ENCODE measurements at regions not wholly inside any gene's neighbourhood (a gene's known extent, or its start where the extent isn't known, plus 50 kb on each side); places are given as distances from the start of the nearest gene placed in this dataset.

- no peak overlapping the region for H3K4me3 ChIP-seq (ENCODE audit: control insufficient read depth, low read depth, low read length)
- DNase-seq (ENCODE audit: low read depth) = no peak
- TF ChIP-seq, protein P1, sequence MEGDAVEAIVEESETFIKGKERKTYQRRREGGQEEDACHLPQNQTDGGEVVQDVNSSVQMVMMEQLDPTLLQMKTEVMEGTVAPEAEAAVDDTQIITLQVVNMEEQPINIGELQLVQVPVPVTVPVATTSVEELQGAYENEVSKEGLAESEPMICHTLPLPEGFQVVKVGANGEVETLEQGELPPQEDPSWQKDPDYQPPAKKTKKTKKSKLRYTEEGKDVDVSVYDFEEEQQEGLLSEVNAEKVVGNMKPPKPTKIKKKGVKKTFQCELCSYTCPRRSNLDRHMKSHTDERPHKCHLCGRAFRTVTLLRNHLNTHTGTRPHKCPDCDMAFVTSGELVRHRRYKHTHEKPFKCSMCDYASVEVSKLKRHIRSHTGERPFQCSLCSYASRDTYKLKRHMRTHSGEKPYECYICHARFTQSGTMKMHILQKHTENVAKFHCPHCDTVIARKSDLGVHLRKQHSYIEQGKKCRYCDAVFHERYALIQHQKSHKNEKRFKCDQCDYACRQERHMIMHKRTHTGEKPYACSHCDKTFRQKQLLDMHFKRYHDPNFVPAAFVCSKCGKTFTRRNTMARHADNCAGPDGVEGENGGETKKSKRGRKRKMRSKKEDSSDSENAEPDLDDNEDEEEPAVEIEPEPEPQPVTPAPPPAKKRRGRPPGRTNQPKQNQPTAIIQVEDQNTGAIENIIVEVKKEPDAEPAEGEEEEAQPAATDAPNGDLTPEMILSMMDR (IDR thresholded peaks at IDR 0.05; ENCODE audit: control insufficient read depth, insufficient read depth, low read depth, low read length, missing control alignments) = no peak
These were observed 436.7 kb downstream of the DAD1 start for GRCh38 chr14:22152161-22152870.

DNA sequence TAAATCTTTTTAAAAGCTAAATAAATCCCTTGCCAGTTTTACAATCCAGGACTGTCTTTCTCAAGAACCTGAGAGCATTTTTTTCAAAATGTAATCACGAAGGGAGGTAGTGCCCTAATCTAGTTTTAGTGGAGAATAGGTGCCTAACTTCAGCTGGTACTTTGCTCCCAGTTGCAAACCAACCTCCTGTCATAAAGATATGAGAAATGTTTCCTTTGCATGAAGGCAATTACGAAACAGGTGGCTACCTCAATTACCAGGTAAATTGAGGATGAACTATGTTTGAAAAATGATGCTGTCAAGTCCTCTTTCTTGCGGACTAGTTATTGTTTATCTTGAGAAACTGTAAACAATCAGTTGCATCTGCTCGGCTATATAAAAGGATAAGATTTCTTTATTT lies 437.9 kb downstream of the DAD1 start:
- no peak overlapping the region for H3K4me3 ChIP-seq (ENCODE audit: control insufficient read depth, low read depth, low read length)
- DNase-seq (ENCODE audit: low read depth) = no peak
- TF ChIP-seq, protein P1 (IDR thresholded peaks at IDR 0.05; ENCODE audit: control insufficient read depth, insufficient read depth, low read depth, low read length, missing control alignments) = no peak

DNA sequence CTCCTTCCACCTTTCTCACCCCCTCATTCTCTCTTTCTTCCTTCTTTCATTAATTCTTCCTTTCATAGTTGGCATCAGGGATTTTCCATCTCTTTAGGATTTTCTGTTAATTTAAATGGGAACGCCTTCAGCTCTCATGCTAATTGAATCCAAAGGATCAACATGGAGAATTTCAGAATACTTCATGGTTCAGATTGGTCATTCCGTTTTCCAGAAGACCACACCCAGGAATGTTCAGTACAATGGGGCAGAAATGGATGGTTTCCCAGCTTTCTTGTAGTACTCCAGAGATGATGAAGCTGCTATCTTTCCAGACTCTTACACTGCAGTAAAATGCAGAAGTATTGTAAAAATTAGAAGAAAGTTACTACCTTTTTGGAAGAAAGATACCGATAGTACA lies 440.0 kb downstream of the DAD1 start:
- DNase-seq (ENCODE audit: low read depth) = no peak
- no peak overlapping the region for H3K4me3 ChIP-seq (ENCODE audit: control insufficient read depth, low read depth, low read length)
- TF ChIP-seq, protein P1 (IDR thresholded peaks at IDR 0.05; ENCODE audit: control insufficient read depth, insufficient read depth, low read depth, low read length, missing control alignments) = no peak

DNA sequence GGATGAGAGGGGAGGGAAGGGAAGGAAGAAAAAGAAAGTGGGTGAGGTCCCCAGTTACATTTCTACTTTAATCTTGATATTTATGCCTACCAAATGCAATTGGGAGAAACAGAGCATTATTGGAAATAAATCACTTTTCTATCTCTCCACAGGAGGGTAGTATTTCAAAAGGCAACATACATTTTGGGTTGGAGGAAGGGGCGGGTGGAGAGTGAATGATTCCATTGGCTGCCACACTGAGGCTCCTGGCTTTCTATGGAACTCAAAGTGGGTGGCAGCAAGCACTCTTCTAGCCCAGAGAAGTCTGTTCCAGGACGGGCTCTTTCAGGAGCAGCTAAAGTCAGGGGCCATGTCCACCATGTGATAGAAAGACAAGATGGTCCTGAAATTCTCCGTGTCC lies 441.3 kb downstream of the DAD1 start:
- no peak overlapping the region for H3K4me3 ChIP-seq (ENCODE audit: control insufficient read depth, low read depth, low read length)
- no peak for DNase-seq (ENCODE audit: low read depth)
- TF ChIP-seq, protein P1 (IDR thresholded peaks at IDR 0.05; ENCODE audit: control insufficient read depth, insufficient read depth, low read depth, low read length, missing control alignments) = no peak

- no peak for DNase-seq (ENCODE audit: low read depth)
- TF ChIP-seq, protein P1 (IDR thresholded peaks at IDR 0.05; ENCODE audit: control insufficient read depth, insufficient read depth, low read depth, low read length, missing control alignments) = no peak
- H3K4me3 ChIP-seq (ENCODE audit: control insufficient read depth, low read depth, low read length) = no peak overlapping the region
These were observed 445.7 kb downstream of the DAD1 start for GRCh38 chr14:22143363-22143762.

GRCh38 chr14:22140633-22141032 lies 448.4 kb downstream of the DAD1 start:
- no peak overlapping the region for H3K4me3 ChIP-seq (ENCODE audit: control insufficient read depth, low read depth, low read length)
- TF ChIP-seq, protein P1 (IDR thresholded peaks at IDR 0.05; ENCODE audit: control insufficient read depth, insufficient read depth, low read depth, low read length, missing control alignments) = no peak
- no peak for DNase-seq (ENCODE audit: low read depth)

Data from AG09309 (cell line).